Dermis microvascular lymphatic vessel endothelial cell (primary cell): ENCODE measurements at regions not wholly inside any gene's neighbourhood (a gene's known extent, or its start where the extent isn't known, plus 50 kb on each side); places are given as distances from the start of the nearest gene placed in this dataset.

ENCODE experiments used
- DNase-seq, 2 donors: peaks; one replicate each; pipeline versions ENCODE4 v3.0.0 to v3.0.0-alpha.2; 2010; ENCODE audit warnings: low read depth in 2 of 2

DNA sequence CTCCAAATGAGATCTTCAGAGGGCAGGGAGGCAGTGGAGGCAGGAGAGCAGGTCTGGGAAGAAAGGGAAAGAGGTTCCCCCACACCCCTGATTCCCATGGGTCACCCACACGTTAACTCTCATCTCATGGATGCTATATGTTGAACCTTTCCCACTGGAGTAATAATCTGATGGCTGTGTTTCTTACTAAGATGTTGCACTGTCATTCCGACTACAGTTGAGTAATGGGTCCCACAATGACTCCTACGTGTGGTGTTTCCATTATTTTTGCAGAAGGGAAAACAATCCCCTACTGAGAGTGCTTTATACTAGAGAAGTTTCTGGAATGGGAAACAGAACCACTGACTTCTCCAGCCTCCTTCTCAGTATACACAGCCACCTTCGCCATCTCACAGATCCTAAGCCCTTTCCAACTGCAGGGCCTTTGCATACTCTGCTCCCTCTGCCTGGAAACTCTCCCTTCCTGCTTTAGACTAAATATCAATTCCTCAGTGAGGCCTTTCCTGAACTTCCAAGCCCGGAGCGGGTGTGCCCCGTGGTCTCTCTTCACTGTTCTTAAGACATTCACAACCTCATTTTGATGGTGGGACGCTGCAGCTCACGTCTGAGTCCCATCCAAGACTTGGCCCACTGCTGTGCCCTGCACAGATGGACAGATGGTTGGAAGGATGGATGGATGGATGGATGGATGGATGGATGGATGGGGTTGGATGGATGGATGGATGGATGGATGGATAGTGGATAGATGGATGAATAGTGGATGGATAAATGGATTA lies 238.6 kb upstream of the PMEPA1 start:
- no peak for DNase-seq

DNA sequence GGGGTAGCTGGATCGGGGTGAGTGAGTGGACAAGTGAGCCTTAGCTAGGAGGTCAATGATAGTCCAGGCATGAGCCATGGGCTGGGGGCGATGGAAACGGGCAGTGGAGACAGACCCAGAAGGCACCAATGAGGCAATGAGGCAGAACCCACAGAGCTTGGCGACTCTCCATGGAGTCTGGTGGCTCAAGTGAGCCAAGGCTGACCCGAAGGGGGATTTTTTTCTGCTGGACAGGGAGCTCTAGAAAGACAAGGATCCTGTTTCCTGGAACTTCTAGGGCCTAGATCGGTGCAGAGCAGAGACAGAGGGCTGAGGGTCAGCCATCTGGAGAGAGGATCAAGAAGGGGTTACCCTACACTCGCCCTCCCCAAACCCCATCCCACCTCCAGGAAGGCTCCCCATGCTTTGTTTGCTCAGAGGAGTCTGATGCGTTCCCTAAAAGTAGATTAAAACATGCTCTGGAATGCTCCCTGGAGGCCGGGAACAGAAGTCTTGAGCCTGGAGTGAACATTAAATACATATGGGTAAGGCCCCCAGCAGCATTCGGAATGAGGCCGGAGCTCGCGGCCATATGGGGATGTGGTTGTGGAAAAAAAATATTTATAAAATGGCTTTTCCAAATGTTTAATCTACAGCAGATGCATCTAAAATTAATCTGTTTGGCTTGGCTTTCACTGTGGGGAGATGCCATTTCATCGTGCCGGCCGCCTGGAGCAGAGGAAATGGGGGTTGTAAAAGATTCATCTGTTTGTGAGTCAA lies 237.8 kb upstream of the PMEPA1 start:
- no peak for DNase-seq

DNA sequence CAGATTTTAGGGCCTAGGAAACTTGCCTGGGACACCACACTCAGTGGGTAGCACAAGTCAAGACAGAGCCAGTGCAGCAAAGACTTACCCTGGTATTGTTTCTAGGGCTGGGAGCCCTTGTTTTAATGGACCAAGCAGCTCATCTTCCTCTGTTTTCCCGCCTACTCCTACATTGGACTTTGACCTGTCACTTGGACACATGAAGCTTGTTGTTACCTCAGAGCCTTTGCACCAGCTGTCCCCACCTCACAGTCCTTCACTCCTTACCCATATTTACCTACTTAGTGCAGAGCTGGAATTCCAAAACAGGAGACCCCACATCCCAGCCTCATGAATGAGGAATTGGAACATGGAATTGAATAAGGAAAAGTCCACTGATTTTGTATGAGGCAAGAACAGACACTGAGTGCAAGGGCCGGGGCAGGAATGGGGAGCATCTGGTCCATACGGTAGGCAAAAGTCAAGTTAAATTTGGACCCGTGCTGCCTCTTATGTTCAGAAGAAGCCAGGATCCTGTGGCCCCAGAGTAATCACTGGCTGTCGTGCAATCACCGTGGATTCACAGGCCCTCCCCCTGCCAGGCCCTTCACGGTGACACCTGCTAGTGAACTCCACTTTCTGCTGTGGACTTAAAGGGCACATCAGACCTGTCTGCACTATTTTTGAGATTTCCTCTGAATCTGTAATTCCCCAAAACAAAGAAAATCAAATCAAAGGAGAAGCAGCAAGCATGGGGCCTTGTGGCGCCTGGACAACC lies 236.9 kb upstream of the PMEPA1 start:
- DNase-seq, result no peak

DNA sequence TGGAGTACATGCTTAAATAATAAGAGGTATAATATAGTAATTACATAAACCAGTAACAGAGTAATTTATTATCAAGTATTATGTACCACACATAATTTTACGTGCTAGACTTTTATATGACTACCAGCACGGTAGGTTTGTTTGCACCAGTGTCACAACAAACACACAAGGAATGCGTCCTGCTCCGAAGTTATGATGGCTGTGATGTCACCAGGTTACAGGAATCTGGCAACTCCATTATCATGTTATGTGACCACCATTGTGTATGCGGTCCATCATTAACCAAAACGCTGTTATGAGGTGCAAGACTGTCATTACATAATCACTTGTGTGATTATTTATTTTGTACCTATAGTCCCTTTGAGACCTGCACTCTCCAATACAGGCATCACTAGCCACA lies 235.2 kb upstream of the PMEPA1 start:
- DNase-seq, result no peak

DNA sequence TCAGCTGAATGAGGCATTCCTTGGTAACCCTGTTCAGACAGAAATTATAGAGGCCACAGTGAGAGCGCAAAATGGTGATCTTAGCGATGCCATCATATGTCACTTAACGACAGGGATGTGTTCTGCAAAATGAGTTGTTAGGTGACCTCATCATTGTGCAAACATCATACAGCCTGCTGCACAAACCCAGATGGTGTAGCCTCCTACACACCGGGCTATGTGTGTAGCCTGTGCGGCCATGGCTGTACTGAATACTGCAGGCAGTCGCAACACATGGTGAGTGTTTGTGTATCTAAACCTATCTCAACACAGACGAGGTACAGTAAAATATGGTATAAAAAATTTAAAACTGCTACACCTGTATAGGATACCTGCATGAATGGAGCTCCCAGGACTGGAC lies 234.1 kb upstream of the PMEPA1 start:
- no peak for DNase-seq

DNA sequence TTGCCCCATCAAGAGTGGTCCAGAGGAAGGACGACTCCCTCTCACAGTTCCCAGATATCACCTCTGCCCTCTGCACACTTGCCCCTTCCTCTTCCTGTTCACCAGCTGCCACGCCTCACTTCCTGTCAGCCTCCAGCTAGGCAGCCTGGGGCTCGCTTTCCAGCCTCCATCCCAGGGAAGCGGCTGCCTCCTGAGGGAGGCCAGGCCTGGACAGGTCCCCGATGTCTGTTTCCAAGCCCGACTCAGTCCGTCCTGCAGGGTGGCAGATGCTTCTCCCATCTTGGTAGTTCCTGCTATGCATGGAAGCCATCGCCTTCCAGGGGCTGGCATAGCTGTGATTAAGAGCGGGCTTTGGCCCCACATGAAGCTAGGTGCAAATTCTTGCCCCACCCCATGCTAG lies 233.5 kb upstream of the PMEPA1 start:
- DNase-seq, result no peak

DNA sequence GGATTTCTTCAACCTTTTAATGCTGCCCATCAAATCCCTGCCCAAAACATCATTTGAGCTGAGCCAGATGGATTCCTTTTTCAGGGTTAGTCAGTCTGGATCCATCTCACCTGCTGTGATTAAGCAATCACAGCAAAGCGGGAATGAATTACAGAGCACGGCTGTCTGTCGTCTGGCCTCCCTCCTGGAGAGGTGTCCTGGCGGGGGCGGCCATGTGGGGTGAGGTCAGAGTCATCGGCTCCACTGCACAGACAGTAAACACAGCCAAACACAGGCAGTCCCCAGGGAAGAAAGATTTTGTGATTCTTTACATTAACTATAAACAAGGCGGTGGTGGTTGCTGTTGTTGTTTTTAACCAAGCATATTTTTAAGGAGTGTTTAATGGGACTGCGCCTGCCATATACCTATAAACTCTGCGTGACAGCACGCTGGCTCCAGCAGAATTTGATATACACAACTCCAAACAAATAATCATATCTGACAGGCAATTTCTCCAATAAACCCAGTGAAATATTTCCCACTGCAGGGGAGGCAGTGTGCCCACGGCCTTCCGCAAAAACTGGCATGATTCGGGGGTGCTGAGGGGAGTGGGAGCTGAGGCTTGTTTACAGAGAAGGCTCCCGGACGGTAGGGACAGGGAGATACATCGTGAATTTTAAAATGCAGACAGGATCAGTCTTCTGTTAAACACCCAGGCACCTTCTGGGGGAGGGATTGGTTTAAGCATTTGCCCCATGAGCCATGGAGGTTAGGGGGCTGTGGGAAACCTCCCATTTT lies 232.0 kb upstream of the PMEPA1 start:
- DNase-seq, result no peak

DNA sequence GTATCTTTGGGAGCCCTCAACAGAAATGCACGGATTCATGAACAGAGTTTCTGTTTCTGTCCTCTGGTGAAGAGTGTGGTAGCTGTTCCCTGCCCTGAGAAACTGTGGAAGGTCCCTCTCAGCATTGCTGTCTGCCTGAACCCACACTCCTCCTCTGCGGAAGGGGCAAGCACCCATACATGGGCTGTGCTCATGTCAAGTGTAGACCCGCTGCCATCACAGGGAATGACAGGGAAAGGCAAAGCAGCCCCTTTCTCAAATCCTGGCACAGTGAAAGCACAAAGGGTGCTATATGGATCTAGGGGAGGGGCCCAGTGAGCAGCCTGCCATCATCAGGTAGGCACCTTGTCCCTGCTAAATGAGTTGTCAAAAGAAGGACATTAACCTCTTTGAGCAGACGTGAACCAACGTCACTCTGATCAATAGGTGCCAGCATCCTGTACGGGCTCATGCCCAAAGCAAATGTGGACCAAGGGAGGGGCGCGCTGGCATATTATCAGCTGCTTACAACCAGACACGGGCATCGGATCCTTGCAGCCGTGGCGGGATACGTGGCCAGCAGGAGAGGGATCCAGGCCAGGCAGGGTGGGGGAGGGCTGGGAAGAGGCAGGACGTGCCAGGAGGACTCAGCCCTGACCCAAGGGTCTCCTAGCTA lies 231.2 kb upstream of the PMEPA1 start:
- DNase-seq, result no peak

DNA sequence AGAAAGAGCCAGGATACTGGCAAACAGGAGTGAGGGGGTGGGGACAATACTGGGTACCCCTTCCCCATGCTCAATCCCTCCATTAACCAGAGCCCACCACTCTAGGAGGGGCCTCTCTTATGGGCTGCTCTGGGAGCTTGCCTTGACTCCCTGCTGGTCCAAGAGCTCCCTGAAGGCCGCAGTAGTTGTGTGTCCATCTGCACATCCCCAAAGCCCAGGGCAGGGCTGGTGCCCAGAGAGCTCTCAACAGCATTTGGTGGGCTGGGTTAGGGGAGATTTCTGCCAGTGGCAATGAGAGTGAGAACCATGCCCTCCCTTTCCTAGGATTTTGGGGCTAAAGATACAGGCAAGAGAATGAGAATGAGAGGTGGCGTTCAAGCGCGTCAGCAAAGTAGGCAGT lies 230.6 kb upstream of the PMEPA1 start:
- DNase-seq, result no peak

DNA sequence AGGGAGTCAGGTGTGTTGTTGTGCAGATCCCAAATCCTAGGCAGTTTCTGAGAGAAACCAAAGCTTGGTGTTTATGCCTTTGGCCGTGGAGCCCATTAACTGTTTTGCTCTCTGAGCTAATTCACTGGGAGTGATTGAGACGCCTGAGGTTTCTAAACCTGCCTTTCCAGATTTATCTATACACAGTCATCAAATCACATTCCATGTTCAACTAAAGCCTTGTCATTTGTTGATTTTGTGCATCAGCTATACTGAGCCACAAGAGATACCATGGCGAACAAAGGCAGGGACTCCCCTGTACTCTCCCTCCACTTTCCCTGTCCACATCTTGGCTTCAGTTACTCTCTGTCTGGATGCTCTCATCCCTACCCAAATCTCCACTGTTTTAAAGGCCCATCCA lies 229.7 kb upstream of the PMEPA1 start:
- no peak for DNase-seq

DNA sequence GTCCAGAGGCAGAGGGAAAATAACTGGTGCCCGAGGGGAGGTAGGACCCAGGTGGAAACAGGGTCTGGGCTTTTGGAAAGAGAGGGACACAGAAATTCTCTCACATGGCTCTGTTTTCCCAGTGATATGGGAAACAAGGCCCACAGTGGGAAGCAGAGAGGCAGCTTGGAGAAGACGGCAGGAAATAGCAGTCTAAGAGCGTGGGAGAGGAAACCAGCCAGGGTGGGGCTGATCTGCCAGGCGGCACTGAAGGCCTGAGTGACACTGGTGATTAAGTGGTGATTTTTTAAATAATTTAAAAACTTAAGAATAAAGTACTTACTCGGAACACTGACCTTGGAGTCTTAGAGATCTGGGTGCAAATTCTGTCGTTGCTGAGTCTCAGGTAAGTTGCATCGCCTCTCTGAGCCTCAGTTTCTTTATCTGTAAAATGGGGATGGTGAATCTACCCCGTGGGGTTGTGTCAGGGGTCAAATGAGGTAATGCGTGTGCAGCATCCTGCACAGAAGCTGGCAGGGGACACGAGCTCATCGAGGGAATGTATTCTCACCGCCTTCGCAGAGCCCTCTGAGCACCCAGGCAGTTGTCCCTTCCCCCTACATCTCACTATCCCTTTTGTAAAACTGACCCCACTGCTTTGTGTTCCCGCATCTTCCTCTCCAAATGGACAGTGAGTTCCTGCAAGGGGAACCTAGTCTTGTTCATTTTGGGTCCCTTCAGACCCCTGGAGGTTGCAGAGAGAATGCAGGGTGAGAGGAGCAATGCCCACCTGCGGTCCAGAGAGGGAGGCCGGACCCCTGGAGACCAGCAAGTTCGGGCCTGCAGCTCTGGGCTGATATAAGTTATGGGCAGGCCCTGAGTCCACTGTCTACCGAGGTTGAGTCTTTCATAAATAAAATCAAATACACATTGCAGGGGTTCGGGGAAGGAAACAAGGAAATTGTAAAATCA lies 228.6 kb upstream of the PMEPA1 start:
- DNase-seq, result peak in 1 of 2 donors; percentile 47

DNA sequence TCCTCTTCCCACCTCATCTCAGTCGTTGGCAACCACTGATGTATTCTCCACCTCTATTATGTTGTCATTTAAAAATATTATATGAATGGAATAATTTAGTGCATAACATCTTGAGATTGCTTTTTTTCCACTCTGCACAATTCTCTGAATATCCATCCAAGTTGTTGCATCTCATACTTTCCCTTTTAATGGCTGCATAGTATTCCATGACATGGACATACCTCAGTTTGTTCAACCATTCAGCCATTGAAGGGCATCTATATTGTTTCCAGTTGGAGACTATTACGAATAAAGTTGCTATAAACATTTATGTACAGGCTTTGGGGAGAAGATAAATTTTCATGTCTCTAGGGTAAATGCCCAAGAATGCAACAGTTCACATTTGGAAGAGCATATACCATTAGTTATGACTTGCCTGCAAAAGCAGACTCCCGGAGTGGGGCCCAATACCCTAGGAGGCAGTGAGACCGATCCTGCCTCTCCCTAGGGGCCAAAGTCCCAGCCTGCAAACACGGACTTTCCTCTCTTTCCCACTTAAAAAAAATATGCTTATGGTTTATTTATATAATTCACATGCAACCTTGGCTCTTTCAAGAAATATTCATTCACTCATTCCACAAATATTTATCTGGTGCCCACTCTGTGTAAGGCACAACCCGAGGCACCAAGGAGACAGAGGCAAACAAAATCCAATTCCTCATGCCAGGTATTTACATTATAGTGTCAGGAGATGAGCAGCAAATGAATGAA lies 227.0 kb upstream of the PMEPA1 start:
- no peak for DNase-seq

DNA sequence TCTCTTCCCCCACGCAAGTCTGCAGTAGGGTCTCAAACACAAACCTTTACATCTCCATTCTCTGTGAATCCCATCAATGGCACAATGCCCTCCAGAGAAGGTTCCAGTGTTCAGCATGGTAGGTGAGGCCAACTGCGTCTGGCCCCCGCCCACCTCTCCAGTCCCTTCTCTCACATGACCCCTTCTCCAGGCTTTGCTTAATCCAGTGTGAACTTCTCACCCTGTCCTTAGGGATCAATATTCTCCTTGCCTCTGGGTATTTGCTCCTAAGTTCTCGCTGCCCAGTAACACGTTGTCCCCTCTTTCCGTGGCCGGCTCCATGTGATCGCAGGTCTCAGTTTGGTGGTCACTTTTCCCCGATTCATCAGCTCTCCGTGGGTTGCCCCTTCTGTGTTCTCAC lies 225.1 kb upstream of the PMEPA1 start:
- no peak for DNase-seq

DNA sequence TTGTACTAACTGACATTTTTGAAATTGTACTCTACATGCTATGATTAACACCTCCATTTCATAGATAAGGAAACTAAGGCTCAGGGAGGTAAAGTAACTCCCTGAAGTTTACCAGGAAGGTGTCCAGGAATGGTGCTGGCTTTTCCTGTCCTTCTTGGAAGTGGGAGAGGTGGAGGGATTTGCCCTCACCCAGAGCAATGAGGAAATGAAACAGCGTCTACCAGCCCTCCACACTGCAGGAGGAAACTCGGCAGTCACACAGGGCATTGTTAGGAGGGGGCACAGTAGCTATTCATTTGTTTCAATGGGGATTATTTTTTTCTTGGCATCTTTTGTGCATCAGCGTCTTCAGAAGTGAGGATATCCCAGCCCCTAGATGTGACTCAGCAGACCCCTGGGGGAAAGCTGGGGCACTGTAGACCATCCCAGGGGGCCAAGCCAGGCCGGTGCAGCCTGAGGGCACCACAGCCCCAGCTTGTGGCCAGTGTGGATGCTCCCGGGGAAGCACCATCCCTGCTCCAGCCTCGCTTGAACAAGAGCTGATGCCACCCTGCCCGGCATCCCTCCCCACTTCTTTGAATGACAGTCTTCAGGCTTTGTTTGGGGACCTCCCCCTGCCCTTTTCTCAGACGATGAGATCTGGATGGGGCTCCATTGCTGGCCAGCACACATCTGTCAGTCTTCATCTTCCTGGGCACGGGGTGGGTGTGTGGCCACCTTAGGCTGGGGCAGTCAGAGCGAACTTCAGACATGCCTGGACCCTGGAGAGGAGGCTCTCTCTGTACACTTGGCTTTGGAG lies 224.4 kb upstream of the PMEPA1 start:
- no peak for DNase-seq

DNA sequence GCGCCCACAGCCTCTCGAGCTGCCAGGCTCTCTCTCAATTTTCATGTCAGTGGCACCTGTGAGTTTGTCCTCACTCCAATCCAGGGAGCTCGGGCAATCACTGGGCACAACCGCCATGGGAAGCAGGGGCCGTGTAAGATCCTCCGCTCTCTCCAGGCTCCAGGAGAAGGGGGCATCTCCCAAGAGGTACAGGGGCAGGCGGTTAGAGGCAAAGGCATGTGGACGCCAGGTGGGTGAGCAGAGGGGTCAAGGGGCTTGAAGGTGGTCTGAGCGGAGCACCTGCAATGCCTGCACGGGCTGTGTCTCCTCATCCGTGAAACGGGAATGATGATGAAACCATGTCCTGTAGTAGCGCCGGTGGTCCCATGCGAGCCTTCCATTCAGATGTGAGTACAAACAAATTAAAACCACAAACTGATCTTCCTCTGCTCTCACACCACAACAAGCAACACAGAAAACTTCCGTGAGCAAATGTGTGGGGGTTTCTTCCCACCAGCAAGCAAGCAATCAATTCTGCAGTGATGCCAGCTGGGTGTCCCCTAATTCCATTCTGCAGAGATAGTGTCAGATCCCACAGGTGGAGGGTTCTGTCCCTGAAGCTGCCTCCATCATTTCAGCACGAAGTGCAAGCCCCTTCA lies 222.5 kb upstream of the PMEPA1 start:
- no peak for DNase-seq

DNA sequence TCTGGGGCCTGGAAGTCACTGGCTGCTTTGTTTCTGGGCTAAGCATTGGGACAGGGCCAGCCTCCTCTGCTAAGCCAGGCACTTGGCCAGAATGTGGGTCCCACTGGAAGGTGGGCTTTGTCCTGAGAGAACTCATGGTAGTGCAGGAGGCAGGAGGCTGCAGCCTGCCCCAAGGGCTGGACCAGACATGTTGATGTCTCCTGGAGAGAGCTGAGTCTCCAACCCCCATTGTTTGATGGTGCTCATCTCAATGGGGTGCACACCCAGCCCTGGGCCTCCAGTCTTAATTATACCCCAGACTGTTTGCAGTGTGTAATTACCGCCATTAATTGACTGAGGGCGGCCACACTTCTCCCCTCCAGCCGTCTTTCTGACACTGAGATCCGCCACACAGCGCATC lies 220.5 kb upstream of the PMEPA1 start:
- no peak for DNase-seq

DNA sequence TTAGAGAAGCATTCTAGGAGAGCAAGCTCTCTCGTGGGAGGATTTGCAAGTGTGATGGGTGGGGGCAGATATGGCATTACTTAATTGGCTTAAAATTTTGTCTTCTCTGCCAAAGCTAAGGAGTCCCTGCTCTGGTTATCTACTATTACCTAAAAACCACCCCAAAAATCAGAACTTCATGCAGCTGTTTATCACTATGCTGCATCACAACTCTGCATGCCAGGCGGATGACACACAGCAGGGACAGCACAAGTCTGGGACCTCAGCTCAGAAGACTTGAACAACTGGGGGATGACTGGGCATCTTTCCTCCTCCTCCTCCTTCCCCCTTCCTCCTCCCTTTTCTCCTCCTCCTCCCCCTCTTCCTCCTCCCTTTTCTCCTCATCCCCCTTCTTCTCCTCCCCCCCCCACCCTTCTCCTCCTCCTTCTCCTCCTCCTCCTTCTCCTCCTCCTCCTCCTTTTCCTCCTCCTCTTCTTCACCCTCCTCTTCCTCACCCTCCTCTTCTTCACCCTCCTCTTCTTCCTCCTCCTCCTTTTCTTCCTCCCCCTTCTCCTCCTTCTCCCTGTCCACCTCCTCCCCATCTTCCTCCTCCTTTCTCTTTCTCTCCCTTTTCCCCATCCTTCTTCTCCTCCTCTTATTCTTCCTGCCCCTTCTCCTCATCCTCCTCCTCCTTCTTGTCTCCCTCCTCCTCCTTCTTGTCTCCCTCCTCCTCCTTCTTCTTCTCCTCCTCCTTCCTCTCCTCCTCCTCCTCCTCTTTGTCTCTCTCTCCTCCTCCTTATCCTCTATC lies 218.6 kb upstream of the PMEPA1 start:
- DNase-seq, result no peak
